Type B pancreatic cell (in vitro differentiated cells): ENCODE measurements at regions not wholly inside any gene's neighbourhood (a gene's known extent, or its start where the extent isn't known, plus 50 kb on each side); places are given as distances from the start of the nearest gene placed in this dataset.

Experiments
- DNase-seq: peaks from one replicate; pipeline ENCODE4 v3.0.0; 2021; ENCODE audit warnings: mixed read lengths; ENCODE audit not compliant: unreplicated experiment; ENCODE audit errors: extremely low spot score
- H3K27ac Mint-ChIP-seq: 2 replicates; pipeline ENCODE4 v1.8.0; 2021; ENCODE audit warnings: mild to moderate bottlenecking, mixed read lengths
- H3K27me3 Mint-ChIP-seq: 2 replicates; pipeline ENCODE4 v1.8.0; 2021; ENCODE audit warnings: mixed read lengths
- H3K36me3 Mint-ChIP-seq: 2 replicates; pipeline ENCODE4 v1.8.0; 2021; ENCODE audit warnings: mixed read lengths
- H3K4me1 Mint-ChIP-seq: one replicate; pipeline ENCODE4 v1.8.0; 2021; ENCODE audit warnings: mixed read lengths; ENCODE audit not compliant: unreplicated experiment
- H3K4me3 Mint-ChIP-seq: 2 replicates; pipeline ENCODE4 v1.8.0; 2021; ENCODE audit warnings: mild to moderate bottlenecking, mixed read lengths
- H3K9me3 Mint-ChIP-seq: 2 replicates; pipeline ENCODE4 v1.8.0; 2021; ENCODE audit warnings: mixed read lengths
- CTCF ChIP-seq: fragments of 200-600 bp; sonication (generic); conservative IDR thresholded peaks from 2 replicates; pipeline ENCODE4 v1.5.0; 2021; ENCODE audit warnings: antibody characterized with exemption, mild to moderate bottlenecking

DNA sequence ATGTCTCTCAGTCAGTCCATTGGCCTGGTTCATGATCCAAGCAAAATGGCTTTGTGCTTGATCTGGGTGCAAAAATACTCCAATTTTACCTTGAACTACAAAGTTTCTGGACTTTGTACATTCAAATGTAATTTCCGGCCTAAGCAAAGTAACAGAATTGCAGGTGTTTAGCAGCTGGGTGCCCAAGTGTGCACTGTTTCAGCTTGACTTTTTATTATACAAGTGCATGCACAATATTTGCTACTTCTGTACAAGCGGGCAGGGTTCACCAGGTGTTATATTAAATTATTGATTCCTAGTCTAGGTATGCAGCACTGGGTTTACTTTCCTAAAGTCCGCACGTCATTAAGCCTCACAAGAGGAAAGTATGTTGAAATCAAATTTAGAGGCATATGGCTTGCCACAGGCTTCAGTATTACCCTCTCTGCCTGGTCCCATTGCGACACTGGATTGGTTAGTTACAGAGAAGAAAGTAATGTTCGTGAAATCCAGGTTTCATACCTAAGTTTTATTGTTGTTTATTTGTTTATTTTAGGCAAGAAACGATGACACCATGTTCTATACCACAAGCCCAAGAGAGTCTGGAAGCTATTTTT lies 376.9 kb upstream of the CTSO start:
- no peak for TF ChIP-seq CTCF
- H3K9me3 Mint-ChIP-seq = no peaks in the 10 kb centered on the region
- no peak for DNase-seq
- no peak overlapping the region for H3K4me3 Mint-ChIP-seq
- no peak overlapping the region for H3K27ac Mint-ChIP-seq
- no peaks in the 10 kb centered on the region for H3K4me1 Mint-ChIP-seq
- no peaks in the 10 kb centered on the region for H3K27me3 Mint-ChIP-seq
- no peaks in the 10 kb centered on the region for H3K36me3 Mint-ChIP-seq

- H3K36me3 Mint-ChIP-seq = no peaks in the 10 kb centered on the region
- no peak overlapping the region for H3K27ac Mint-ChIP-seq
- no peaks in the 10 kb centered on the region for H3K27me3 Mint-ChIP-seq
- no peak for DNase-seq
- no peaks in the 10 kb centered on the region for H3K9me3 Mint-ChIP-seq
- H3K4me1 Mint-ChIP-seq = no peaks in the 10 kb centered on the region
- H3K4me3 Mint-ChIP-seq = no peak overlapping the region
- TF ChIP-seq CTCF = no peak
Measured at GRCh38 chr4:156329779-156330178, 376.1 kb upstream of the CTSO start.

DNA sequence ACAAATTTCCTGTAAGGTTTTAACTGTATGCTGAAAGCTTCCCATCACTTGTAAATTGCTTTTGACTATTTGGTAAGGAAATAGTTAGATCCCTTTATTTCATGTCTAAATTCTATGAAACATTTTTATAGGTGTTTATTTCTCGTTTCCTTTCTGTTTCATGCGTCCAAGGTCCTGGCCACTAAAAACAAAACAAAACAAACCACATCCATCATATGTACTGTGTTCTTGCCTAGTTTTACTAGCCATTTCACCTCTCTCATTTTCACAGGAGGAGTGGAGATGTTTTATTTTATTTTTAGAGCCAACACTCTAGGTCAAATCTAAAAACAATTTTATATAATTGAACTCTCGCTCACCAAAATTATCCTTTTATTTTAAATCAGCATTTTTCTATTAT lies 375.2 kb upstream of the CTSO start:
- no peak overlapping the region for H3K27ac Mint-ChIP-seq
- TF ChIP-seq CTCF = no peak
- H3K27me3 Mint-ChIP-seq = no peaks in the 10 kb centered on the region
- H3K9me3 Mint-ChIP-seq = no peaks in the 10 kb centered on the region
- no peak for DNase-seq
- no peaks in the 10 kb centered on the region for H3K4me1 Mint-ChIP-seq
- H3K4me3 Mint-ChIP-seq = no peak overlapping the region
- H3K36me3 Mint-ChIP-seq = no peaks in the 10 kb centered on the region

GRCh38 chr4:156326246-156326645 lies 372.6 kb upstream of the CTSO start:
- no peaks in the 10 kb centered on the region for H3K9me3 Mint-ChIP-seq
- TF ChIP-seq CTCF = no peak
- no peak overlapping the region for H3K27ac Mint-ChIP-seq
- DNase-seq = no peak
- H3K36me3 Mint-ChIP-seq = no peaks in the 10 kb centered on the region
- H3K27me3 Mint-ChIP-seq = no peaks in the 10 kb centered on the region
- no peak overlapping the region for H3K4me3 Mint-ChIP-seq
- H3K4me1 Mint-ChIP-seq = no peaks in the 10 kb centered on the region

- DNase-seq = no peak
- Mint-ChIP-seq H3K27ac (no peak overlapping the region), H3K4me1 (no peaks in the 10 kb centered on the region), H3K36me3 (no peaks in the 10 kb centered on the region), H3K4me3 (no peak overlapping the region), H3K27me3 (no peaks in the 10 kb centered on the region), H3K9me3 (peaks cover under 1% of the 10 kb centered on the region)
- TF ChIP-seq CTCF = no peak
Measured at GRCh38 chr4:156322592-156322991, 368.9 kb upstream of the CTSO start.

GRCh38 chr4:156321203-156321602 lies 367.5 kb upstream of the CTSO start:
- no peak for DNase-seq
- Mint-ChIP-seq H3K27ac (no peak overlapping the region), H3K4me1 (no peaks in the 10 kb centered on the region), H3K36me3 (peaks cover 4% of the 10 kb centered on the region), H3K4me3 (no peak overlapping the region), H3K9me3 (peaks cover 11% of the 10 kb centered on the region), H3K27me3 (no peaks in the 10 kb centered on the region)
- no peak for TF ChIP-seq CTCF
